Endodermal cell (in vitro differentiated cells): ENCODE measurements at regions not wholly inside any gene's neighbourhood (a gene's known extent, or its start where the extent isn't known, plus 50 kb on each side); places are given as distances from the start of the nearest gene placed in this dataset.

Experiments used
- DNase-seq: peaks from one replicate; pipeline ENCODE4 v3.0.0-alpha.2; 2017
- H3K27ac ChIP-seq: 2 replicates; pipeline ENCODE4 v1.5.1; 2013; ENCODE audit warnings: mild to moderate bottlenecking, low read depth, low read length, moderate library complexity
- H3K27me3 ChIP-seq: 2 replicates; pipeline ENCODE4 v1.6.1; 2013; ENCODE audit warnings: mild to moderate bottlenecking, low read length, moderate library complexity; ENCODE audit not compliant: insufficient read depth, control insufficient read depth, poor library complexity, severe bottlenecking
- H3K36me3 ChIP-seq: 2 replicates; pipeline ENCODE4 v1.7.0; 2013; ENCODE audit warnings: mild to moderate bottlenecking, low read length, moderate library complexity; ENCODE audit not compliant: control insufficient read depth, insufficient read depth
- H3K4me1 ChIP-seq: one replicate; pipeline ENCODE4 v1.7.0; 2013; ENCODE audit warnings: low read length; ENCODE audit not compliant: control insufficient read depth, insufficient read depth
- H3K4me3 ChIP-seq: 2 replicates; pipeline ENCODE4 v1.5.1; 2013; ENCODE audit warnings: mild to moderate bottlenecking, low read length, moderate library complexity
- H3K9ac ChIP-seq: 2 replicates; pipeline ENCODE4 v1.6.1; 2013; ENCODE audit warnings: mild to moderate bottlenecking, low read length, moderate library complexity; ENCODE audit not compliant: poor library complexity, severe bottlenecking; ENCODE audit errors: extremely low read depth
- H3K9me3 ChIP-seq: 2 replicates; pipeline ENCODE4 v1.6.1; 2013; ENCODE audit warnings: mild to moderate bottlenecking, low read length, moderate library complexity; ENCODE audit not compliant: control insufficient read depth
- H3K27ac Mint-ChIP-seq: 2 replicates; pipeline ENCODE4 v1.8.0; 2020; ENCODE audit warnings: mixed read lengths
- H3K27me3 Mint-ChIP-seq: 2 replicates; pipeline ENCODE4 v1.8.0; 2021; ENCODE audit warnings: mild to moderate bottlenecking, mixed read lengths; ENCODE audit not compliant: insufficient read depth
- H3K36me3 Mint-ChIP-seq: 2 replicates; pipeline ENCODE4 v1.8.0; 2020; ENCODE audit warnings: low read depth, mixed read lengths
- H3K4me1 Mint-ChIP-seq: 2 replicates; pipeline ENCODE4 v1.8.0; 2020; ENCODE audit warnings: mixed read lengths
- H3K4me3 Mint-ChIP-seq: 2 replicates; pipeline ENCODE4 v1.8.0; 2020; ENCODE audit warnings: mild to moderate bottlenecking, moderate library complexity, mixed read lengths
- H3K9me3 Mint-ChIP-seq: 2 replicates; pipeline ENCODE4 v1.8.0; 2020; ENCODE audit warnings: mild to moderate bottlenecking, mixed read lengths
- CTCF ChIP-seq: fragments of 200-600 bp; sonication (generic); conservative IDR thresholded peaks from 2 replicates; pipeline ENCODE4 v1.5.0; 2021; ENCODE audit warnings: antibody characterized with exemption, mild to moderate bottlenecking
- WGBS, 2 experiments: methylation state at CpG; one replicate each; pipeline versions ENCODE4 v1.1.5 to v1.1.7; 2013; ENCODE audit warnings: missing lambda C conversion rate in 2 of 2, mixed read lengths in 1 of 2; ENCODE audit not compliant: insufficient coverage in 1 of 2, insufficient read length in 1 of 2; 5-methylcytosine and 5-hydroxymethylcytosine counted together

GRCh38 chr1:181872562-181872961 is 188.9 kb downstream of the ZNF648 start:
- Mint-ChIP-seq H3K9me3 (peaks cover 31% of the 10 kb centered on the region), H3K4me3 (no peak overlapping the region), H3K36me3 (no peaks in the 10 kb centered on the region), H3K27ac (no peak overlapping the region), H3K4me1 (no peaks in the 10 kb centered on the region), H3K27me3 (peaks cover 6% of the 10 kb centered on the region)
- no peak for TF ChIP-seq CTCF
- peaks cover 12% of the 10 kb centered on the region for H3K27me3 ChIP-seq
- no peak overlapping the region for H3K4me3 ChIP-seq
- H3K36me3 ChIP-seq, result no peaks in the 10 kb centered on the region
- DNase-seq, result no peak
- H3K27ac ChIP-seq, result no peak overlapping the region
- no peak overlapping the region for H3K9ac ChIP-seq
- H3K4me1 ChIP-seq, result no peaks in the 10 kb centered on the region
- 94 to 100% methylated on average over 1 to 3 of the region's 3 CpGs for WGBS, 2 experiments
- no peaks in the 10 kb centered on the region for H3K9me3 ChIP-seq

- Histone ChIP-seq H3K27me3 (peaks cover 58% of the 10 kb centered on the region), H3K4me3 (no peak overlapping the region), H3K9ac (no peak overlapping the region), H3K9me3 (peaks cover 14% of the 10 kb centered on the region), H3K4me1 (no peaks in the 10 kb centered on the region), H3K36me3 (no peaks in the 10 kb centered on the region), H3K27ac (no peak overlapping the region)
- Mint-ChIP-seq H3K9me3 (peaks cover 5% of the 10 kb centered on the region), H3K27me3 (peaks cover 29% of the 10 kb centered on the region), H3K4me1 (no peaks in the 10 kb centered on the region), H3K27ac (no peak overlapping the region), H3K4me3 (no peak overlapping the region), H3K36me3 (no peaks in the 10 kb centered on the region)
- 80 to 89% methylated on average over 1 of the region's 1 CpG for WGBS, 2 experiments
- no peak for DNase-seq
- no peak for TF ChIP-seq CTCF
Observed at GRCh38 chr1:181863736-181864135, 197.8 kb downstream of the ZNF648 start.

- no peak overlapping the region for H3K27ac ChIP-seq
- Mint-ChIP-seq H3K4me3 (no peak overlapping the region), H3K27ac (no peak overlapping the region), H3K27me3 (peaks cover 26% of the 10 kb centered on the region), H3K4me1 (no peaks in the 10 kb centered on the region), H3K9me3 (peaks cover 5% of the 10 kb centered on the region), H3K36me3 (no peaks in the 10 kb centered on the region)
- DNase-seq, result no peak
- no peak for TF ChIP-seq CTCF
- H3K9ac ChIP-seq, result no peak overlapping the region
- WGBS, 2 experiments, result 93 to 94% methylated on average over 3 of the region's 3 CpGs
- peaks cover 14% of the 10 kb centered on the region for H3K9me3 ChIP-seq
- H3K4me1 ChIP-seq, result no peaks in the 10 kb centered on the region
- H3K36me3 ChIP-seq, result no peaks in the 10 kb centered on the region
- peaks cover 57% of the 10 kb centered on the region for H3K27me3 ChIP-seq
- no peak overlapping the region for H3K4me3 ChIP-seq
Observed at GRCh38 chr1:181863006-181863405, 198.5 kb downstream of the ZNF648 start.
